Transverse colon (tissue), 4 donors: ENCODE measurements at regions not wholly inside any gene's neighbourhood (a gene's known extent, or its start where the extent isn't known, plus 50 kb on each side); places are given as distances from the start of the nearest gene placed in this dataset.

ENCODE experiments used
- EP300 ChIP-seq: sonication (generic); formaldehyde crosslinking; IDR thresholded peaks from one replicate; pipeline ENCODE4 v1.6.1; 2017; ENCODE audit warnings: antibody characterized with exemption, low read depth
- POLR2A ChIP-seq: fragments of 450-650 bp; IDR thresholded peaks from one replicate; pipeline ENCODE4 v1.6.1; 2016; ENCODE audit warnings: antibody characterized with exemption, mild to moderate bottlenecking, moderate library complexity
- POLR2AphosphoS5 ChIP-seq, 3 donors: sonication (generic); formaldehyde crosslinking; IDR thresholded peaks; one replicate each; pipeline ENCODE4 v1.6.1; 2016; ENCODE audit warnings: antibody characterized with exemption in 3 of 3
- TF ChIP-seq, protein P1 (sequence below), 5 experiments: fragments of 200-600 bp in 3 of 5; fragments of 450-650 bp in 2 of 5; sonication (generic) in 3 of 5; IDR thresholded peaks; 1 replicate in 2 of 5; 2 replicates in 3 of 5; pipeline ENCODE4 v1.5.1; 2016 to 2017; ENCODE audit warnings: antibody characterized with exemption in 5 of 5, inconsistent platforms in 3 of 5, mild to moderate bottlenecking in 2 of 5, moderate library complexity in 1 of 5

DNA sequence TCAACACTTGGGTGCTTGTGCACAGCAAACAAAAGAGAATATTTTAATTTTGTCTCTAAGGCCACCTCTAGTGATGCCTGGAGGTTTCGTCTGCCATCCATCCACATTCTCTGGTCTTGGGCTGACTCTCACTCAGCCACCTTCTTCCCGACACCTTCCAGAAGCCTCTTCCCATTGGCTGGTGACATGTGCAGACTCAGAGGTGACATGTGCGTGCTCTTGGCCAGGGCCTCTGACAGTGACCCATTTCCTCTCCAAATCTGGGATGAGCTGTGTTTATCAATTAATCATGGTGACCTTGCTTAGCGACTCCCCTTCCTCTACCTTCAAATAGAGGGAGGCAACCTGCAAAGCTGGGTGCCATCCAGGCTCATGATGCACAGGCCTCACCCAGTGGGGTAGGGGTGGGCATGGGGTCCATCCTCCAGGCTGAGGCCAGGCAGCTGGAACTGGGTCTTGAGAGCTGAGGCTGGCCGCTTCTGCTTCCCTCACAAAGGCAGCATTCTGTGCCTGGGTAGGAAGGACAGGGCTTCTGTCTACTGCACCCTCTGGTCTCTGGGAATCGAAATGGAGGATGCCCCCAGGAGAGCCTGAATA lies 91.8 kb downstream of the DHCR7 start:
- no peak for TF ChIP-seq POLR2A
- TF ChIP-seq, protein P1, sequence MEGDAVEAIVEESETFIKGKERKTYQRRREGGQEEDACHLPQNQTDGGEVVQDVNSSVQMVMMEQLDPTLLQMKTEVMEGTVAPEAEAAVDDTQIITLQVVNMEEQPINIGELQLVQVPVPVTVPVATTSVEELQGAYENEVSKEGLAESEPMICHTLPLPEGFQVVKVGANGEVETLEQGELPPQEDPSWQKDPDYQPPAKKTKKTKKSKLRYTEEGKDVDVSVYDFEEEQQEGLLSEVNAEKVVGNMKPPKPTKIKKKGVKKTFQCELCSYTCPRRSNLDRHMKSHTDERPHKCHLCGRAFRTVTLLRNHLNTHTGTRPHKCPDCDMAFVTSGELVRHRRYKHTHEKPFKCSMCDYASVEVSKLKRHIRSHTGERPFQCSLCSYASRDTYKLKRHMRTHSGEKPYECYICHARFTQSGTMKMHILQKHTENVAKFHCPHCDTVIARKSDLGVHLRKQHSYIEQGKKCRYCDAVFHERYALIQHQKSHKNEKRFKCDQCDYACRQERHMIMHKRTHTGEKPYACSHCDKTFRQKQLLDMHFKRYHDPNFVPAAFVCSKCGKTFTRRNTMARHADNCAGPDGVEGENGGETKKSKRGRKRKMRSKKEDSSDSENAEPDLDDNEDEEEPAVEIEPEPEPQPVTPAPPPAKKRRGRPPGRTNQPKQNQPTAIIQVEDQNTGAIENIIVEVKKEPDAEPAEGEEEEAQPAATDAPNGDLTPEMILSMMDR (IDR thresholded peaks at IDR 0.05), result no peak
- TF ChIP-seq POLR2AphosphoS5 (IDR thresholded peaks at IDR 0.05), result no peak
- TF ChIP-seq EP300, result no peak
